HCT116 (cell line): ENCODE measurements at regions not wholly inside any gene's neighbourhood (a gene's known extent, or its start where the extent isn't known, plus 50 kb on each side); places are given as distances from the start of the nearest gene placed in this dataset.
"Not testable (repeated sequence)": the region's sequence is repeated elsewhere in the genome, so short reads cannot be mapped to it uniquely, and the experiment has no call there.

Experiments
- EGR1 ChIP-seq: IDR thresholded peaks from 2 replicates; pipeline ENCODE4 v1.6.1; 2012; ENCODE audit warnings: low read depth
- EZH2 ChIP-seq: fragments of 200-600 bp; sonication (generic); IDR thresholded peaks from 2 replicates; pipeline ENCODE4 v1.6.1; 2017; ENCODE audit warnings: antibody characterized with exemption, mixed run types
- JUND ChIP-seq: IDR thresholded peaks from 2 replicates; pipeline ENCODE4 v1.6.1; 2012
- POLR2A ChIP-seq: IDR thresholded peaks from 2 replicates; pipeline ENCODE4 v1.7.0; 2011; ENCODE audit warnings: borderline replicate concordance; ENCODE audit not compliant: insufficient read depth, insufficient read length; ENCODE audit errors: extremely low read depth
- POLR2AphosphoS5 ChIP-seq: IDR thresholded peaks from 2 replicates; pipeline ENCODE4 v1.6.1; 2011; ENCODE audit warnings: mild to moderate bottlenecking, low read depth, low read length, moderate library complexity
- RAD21 ChIP-seq: IDR thresholded peaks from 2 replicates; pipeline ENCODE4 v1.6.1; 2012; ENCODE audit warnings: low read depth, mild to moderate bottlenecking
- SIN3A ChIP-seq: IDR thresholded peaks from 2 replicates; pipeline ENCODE4 v1.6.1; 2012; ENCODE audit warnings: low read depth
- YY1 ChIP-seq: IDR thresholded peaks from 2 replicates; pipeline ENCODE4 v1.6.1; 2011; ENCODE audit warnings: low read length, low read depth, moderate library complexity, mild to moderate bottlenecking; ENCODE audit not compliant: insufficient replicate concordance; ENCODE audit errors: extremely low read depth
- TF ChIP-seq, protein P1 (sequence below), 3 experiments: fragments of 200-600 bp in 1 of 3; sonication (generic) in 1 of 3; IDR thresholded peaks in 2 of 3; conservative IDR thresholded peaks in 1 of 3; 2 replicates each; pipeline ENCODE4 v1.5.1; 2012 to 2017; ENCODE audit warnings: low read depth in 2 of 3, low read length in 2 of 3, antibody characterized with exemption in 1 of 3, borderline replicate concordance in 1 of 3, control low read depth in 1 of 3, mild to moderate bottlenecking in 1 of 3, mixed read lengths in 1 of 3, mixed run types in 1 of 3, moderate library complexity in 1 of 3; ENCODE audit not compliant: insufficient read depth in 1 of 3
- TF ChIP-seq, protein P2 (sequence below): IDR thresholded peaks from 2 replicates; pipeline ENCODE4 v1.6.1; 2012

DNA sequence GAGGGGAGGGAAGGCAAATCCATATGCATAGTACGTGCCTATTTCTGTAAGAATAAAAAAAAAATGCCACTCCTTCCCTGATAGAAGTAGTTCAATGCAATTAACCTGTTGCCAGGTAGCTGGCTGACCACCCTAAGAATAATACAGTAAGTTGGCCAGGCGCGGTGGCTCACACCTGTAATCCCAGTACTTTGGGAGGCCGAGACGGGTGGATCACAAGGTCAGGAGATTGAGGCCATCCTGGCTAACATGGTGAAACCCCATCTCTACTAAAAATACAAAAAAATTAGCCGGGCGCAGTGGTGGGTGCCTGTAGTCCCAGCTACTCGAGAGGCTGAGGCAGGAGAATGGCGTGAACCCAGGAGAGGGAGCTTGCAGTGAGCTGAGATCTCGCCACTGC lies 510.3 kb downstream of the PRDM9 start:
- TF ChIP-seq EZH2, POLR2A, RAD21, JUND, SIN3A, POLR2AphosphoS5, YY1, EGR1: not testable (repeated sequence)
- TF ChIP-seq, protein P1, sequence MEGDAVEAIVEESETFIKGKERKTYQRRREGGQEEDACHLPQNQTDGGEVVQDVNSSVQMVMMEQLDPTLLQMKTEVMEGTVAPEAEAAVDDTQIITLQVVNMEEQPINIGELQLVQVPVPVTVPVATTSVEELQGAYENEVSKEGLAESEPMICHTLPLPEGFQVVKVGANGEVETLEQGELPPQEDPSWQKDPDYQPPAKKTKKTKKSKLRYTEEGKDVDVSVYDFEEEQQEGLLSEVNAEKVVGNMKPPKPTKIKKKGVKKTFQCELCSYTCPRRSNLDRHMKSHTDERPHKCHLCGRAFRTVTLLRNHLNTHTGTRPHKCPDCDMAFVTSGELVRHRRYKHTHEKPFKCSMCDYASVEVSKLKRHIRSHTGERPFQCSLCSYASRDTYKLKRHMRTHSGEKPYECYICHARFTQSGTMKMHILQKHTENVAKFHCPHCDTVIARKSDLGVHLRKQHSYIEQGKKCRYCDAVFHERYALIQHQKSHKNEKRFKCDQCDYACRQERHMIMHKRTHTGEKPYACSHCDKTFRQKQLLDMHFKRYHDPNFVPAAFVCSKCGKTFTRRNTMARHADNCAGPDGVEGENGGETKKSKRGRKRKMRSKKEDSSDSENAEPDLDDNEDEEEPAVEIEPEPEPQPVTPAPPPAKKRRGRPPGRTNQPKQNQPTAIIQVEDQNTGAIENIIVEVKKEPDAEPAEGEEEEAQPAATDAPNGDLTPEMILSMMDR (IDR thresholded peaks at IDR 0.05 in 2 of 3, conservative IDR thresholded peaks at IDR 0.05 in 1 of 3; ENCODE audit: borderline replicate concordance in 1 of 3, insufficient read depth in 1 of 3, low read depth in 2 of 3, low read length in 2 of 3), result not testable (repeated sequence)
- TF ChIP-seq, protein P2, sequence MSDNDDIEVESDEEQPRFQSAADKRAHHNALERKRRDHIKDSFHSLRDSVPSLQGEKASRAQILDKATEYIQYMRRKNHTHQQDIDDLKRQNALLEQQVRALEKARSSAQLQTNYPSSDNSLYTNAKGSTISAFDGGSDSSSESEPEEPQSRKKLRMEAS, result not testable (repeated sequence)
